HG03097 (cell line): ENCODE measurements at regions not wholly inside any gene's neighbourhood (a gene's known extent, or its start where the extent isn't known, plus 50 kb on each side); places are given as distances from the start of the nearest gene placed in this dataset.

Experiments used
- ATAC-seq: cut with Tn5 transposase; IDR thresholded peaks from one replicate; pipeline ENCODE4 v1.9.1; 2021; ENCODE audit not compliant: unreplicated experiment, low FRiP score

GRCh38 chr18:30113454-30113853 lies 929.1 kb downstream of the DSC3 start:
- ATAC-seq = no peak

GRCh38 chr18:30106356-30106755 lies 936.2 kb downstream of the DSC3 start:
- ATAC-seq = no peak

DNA sequence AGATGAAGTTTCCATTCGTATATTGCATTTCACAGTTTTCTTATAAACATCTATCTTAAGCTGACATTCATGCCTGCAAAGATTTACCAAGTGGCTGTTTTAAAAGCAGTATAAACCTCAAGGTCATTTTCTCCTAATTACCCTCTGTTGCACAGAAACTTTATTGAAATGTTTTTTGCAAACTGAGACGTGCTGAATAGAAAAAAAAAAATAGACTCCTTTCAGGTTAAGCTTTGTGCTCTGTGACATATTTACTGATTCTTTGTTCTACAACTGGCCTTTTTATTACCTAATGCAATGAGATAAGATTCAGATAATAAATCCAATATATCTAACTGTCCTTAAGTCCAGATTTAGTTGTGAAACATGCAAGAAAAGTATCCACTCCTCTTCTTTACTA lies 938.7 kb downstream of the DSC3 start:
- no peak for ATAC-seq

- ATAC-seq = no peak
These were observed 945.7 kb downstream of the DSC3 start for GRCh38 chr18:30096796-30097195.

- ATAC-seq = no peak
These were observed 948.0 kb downstream of the DSC3 start for GRCh38 chr18:30094556-30094955.

- ATAC-seq = no peak
These were observed 949.2 kb downstream of the DSC3 start for GRCh38 chr18:30093376-30093775.

- ATAC-seq = no peak
These were observed 954.1 kb downstream of the DSC3 start for GRCh38 chr18:30088238-30089015.

GRCh38 chr18:30086351-30086750 lies 956.2 kb downstream of the DSC3 start:
- no peak for ATAC-seq

DNA sequence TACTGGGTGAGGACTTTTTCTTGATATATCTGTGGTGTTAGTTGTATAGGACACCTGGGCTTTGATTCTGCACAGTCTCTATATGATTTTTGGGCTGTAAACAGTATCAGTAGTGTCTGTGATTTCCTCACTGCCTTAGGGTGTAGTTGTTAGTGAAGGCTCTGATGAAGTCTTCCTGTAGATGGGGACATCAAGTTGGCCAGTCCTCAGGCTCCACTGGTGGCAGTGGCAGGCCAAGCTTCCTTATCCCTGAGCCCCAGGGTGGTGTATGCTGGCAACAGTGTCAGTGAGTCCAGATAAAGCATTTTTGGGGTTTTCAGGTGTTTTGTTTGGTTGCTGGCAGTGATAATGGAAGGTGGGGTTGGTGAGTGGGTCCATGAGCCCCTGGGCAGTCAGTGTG lies 961.4 kb downstream of the DSC3 start:
- ATAC-seq = no peak

- no peak for ATAC-seq
These were observed 969.7 kb downstream of the DSC3 start for GRCh38 chr18:30072609-30073385.

DNA sequence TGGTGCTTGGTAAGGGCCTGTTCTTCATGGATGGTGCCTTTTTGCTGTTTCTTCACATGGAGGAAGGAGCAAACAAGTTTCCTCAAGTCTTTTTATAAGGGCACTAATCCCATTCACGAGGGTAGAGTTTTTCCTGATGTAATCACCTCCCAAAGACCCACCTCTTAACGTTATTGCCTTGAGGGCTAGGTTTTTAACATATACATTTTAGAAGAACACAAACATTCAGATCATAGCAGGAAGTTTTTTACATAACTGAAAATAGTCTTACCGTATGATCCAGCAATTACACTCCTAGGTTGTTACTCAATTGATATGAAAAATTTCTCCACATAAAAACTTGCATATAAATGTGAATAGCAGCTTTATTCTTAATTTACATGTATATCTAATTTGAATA lies 976.3 kb downstream of the DSC3 start:
- ATAC-seq = no peak

- no peak for ATAC-seq
These were observed 985.1 kb downstream of the DSC3 start for GRCh38 chr18:30057398-30057797.

- ATAC-seq = no peak
These were observed 986.0 kb downstream of the DSC3 start for GRCh38 chr18:30056528-30056927.

DNA sequence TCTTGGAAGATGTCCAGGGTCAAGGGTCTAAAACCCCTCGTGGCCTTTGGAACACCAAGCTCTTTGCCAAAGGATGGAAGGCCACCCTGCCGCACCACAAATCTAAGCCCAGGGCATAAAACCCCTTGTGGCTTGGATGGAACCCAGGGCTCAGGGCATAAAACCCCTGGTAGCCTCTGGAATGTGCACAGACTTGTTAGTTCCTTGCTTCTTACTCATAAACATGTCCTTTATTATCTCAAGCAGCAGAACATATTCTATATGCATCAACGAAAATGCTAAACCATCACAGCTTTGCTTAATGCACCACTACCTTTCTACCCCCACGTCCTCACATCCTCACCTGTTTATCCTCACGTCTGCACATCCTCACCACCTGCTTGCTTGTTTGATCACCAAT lies 998.0 kb downstream of the DSC3 start:
- ATAC-seq = no peak

DNA sequence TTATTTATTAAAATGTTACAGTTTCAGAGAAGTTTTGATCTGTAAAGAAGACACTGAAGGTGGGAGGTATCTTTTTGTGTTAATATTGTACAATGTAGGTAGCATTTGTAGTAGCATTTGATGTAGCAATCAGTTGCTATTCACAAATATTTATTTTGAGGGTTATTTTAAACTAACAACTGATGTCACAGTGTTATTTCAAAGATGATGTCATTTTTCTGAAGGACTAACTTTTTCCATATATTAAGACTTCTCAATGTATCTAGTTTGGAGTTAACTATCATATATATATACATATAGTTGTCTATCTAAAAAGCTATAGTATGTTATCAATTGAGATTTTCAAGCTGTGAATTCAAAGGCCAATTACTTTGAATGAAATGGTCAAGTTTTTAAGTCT lies 1003.3 kb downstream of the DSC3 start:
- ATAC-seq = no peak

DNA sequence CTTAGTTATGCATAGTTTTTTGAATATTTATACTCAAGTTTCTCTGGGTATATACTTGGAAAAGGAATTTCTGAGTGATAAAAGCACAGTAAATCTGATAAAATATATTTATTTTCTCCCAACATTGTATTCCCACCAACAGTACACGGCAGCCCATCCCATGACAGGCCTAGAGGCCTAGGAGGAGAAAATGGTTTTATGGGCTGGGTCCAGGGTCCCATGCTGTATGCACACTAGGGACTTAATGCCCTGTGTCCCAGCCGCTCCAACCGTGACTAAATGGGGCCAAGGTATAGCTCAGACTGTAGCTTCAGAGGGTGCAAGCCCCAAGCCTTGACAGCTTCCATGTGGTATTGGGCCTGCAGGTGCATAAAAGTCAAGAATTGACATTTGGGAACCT lies 1007.7 kb downstream of the DSC3 start:
- ATAC-seq = no peak

DNA sequence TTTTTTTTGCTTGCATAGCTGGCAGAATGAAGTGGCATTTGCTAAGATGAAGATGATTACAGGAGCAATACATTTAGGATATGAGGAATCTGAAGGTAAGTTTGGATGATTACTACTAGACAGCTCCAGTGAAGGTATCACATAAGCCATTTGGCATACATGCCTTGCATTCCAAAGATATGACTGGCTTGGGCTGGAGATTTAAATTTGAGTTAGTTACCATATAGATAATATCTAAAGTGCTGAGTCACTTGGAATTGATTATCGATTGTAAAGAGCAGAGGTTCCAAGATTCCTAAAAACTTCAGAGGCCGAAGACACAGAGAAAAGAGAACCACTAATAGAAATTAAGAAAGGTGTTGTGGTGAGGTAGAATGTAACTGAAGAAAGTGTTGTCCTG lies 1026.4 kb downstream of the DSC3 start:
- ATAC-seq = no peak

DNA sequence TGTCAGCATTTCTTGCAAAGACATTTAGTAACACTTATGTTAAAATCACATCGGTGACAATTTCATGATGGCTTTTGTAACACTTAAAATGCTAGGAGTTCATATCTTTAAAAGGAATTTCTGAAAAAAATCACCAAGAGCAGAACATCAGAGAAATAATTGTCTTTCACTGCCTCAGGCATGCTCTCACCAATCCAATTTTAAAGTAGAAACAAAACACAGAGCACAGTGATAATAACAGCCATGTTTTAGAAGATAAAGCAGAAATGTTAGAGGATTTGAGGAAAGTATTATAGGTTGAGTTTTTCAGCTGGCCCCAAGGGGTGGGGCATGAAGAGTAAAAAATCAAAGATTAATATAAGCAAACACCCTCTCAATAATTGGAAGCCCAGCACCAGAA lies 1037.6 kb downstream of the DSC3 start:
- no peak for ATAC-seq

DNA sequence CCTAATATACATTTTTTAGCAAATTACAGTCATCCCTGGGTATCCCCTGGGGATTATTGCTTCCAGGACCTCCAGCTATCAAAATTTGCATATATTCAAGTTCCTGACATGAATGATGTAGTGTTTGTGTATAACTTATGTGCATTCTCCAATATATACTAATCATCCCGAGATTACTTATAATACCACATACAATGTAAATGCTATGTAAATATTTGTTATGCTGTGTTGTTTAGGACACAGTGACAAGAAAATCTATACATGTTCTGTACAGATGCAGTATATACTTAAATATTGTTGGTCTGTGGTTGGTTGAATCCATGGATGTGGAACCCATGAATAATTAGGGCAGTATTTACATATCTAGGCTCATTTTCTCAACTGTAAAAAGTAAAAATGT lies 1060.3 kb downstream of the DSC3 start:
- no peak for ATAC-seq

DNA sequence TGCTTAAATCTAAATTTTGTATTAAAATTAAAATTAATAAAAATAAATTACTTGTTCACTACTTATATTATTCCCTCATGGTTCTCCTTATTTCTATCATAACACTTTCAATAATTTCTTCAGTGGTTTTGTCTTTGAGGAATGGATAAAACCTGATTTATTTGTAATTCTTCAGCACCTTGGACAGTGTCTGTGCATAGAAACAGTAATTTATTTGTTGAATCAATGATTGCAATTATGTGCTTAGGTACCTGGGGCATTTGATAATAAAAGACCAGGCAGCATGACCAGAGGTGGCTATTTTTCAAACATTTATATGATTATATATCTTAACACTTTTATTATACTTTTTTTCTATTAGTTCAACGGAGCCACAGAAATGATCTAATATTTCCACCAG lies 1062.7 kb downstream of the DSC3 start:
- ATAC-seq = no peak

GRCh38 chr18:29969876-29970275 lies 1072.7 kb downstream of the DSC3 start:
- no peak for ATAC-seq

GRCh38 chr18:29962579-29962978 lies 1080.0 kb downstream of the DSC3 start:
- ATAC-seq = no peak
